Brain microvascular endothelial cell (primary cell): ENCODE measurements at regions not wholly inside any gene's neighbourhood (a gene's known extent, or its start where the extent isn't known, plus 50 kb on each side); places are given as distances from the start of the nearest gene placed in this dataset.

Experiments
- DNase-seq: peaks from one replicate; pipeline ENCODE4 v3.0.0-alpha.2; 2020
- H3K27ac ChIP-seq: fragments of 250-450 bp; sonication (Bioruptor Pico); 2 replicates; pipeline ENCODE4 v1.5.1; 2020; ENCODE audit warnings: mild to moderate bottlenecking, moderate library complexity
- H3K27me3 ChIP-seq: fragments of 250-450 bp; sonication (Bioruptor Pico); replicated peaks from 2 replicates; pipeline ENCODE4 v1.5.1; 2020; ENCODE audit warnings: mild to moderate bottlenecking
- H3K36me3 ChIP-seq: fragments of 250-450 bp; sonication (Bioruptor Pico); replicated peaks from 2 replicates; pipeline ENCODE4 v1.5.1; 2020; ENCODE audit warnings: mild to moderate bottlenecking
- H3K4me3 ChIP-seq: 2 replicates; pipeline ENCODE4 v1.5.1; 2011; ENCODE audit warnings: low read depth, mild to moderate bottlenecking, control low read depth, low read length, moderate library complexity
- CTCF ChIP-seq: IDR thresholded peaks from 2 replicates; pipeline ENCODE4 v1.5.1; 2011; ENCODE audit warnings: low read depth, mild to moderate bottlenecking, moderate library complexity, low read length, control low read depth, inconsistent platforms; ENCODE audit errors: missing control alignments
- in situ Hi-C: cut with HindIII; loops from 2 replicates; pipeline ENCODE4 v1.10.0; 2017; ENCODE audit warnings: low sequenced_read_pairs, low pct_ligation_motif_present

GRCh38 chr4:162349395-162349794 is 185.6 kb upstream of the FSTL5 start:
- in situ Hi-C loops = no loop called here
- H3K4me3 ChIP-seq = no peak overlapping the region
- no peak for TF ChIP-seq CTCF
- DNase-seq = no peak
- H3K27me3 ChIP-seq = no peaks in the 10 kb centered on the region
- H3K27ac ChIP-seq = no peak overlapping the region
- no peaks in the 10 kb centered on the region for H3K36me3 ChIP-seq

- in situ Hi-C loops = no loop called here
- H3K4me3 ChIP-seq = no peak overlapping the region
- no peak overlapping the region for H3K27ac ChIP-seq
- H3K27me3 ChIP-seq = no peaks in the 10 kb centered on the region
- no peak for DNase-seq
- no peaks in the 10 kb centered on the region for H3K36me3 ChIP-seq
- TF ChIP-seq CTCF = no peak
Observed at GRCh38 chr4:162347842-162348213, 184.0 kb upstream of the FSTL5 start.

- in situ Hi-C loops = no loop called here
- Histone ChIP-seq H3K27me3 (no peaks in the 10 kb centered on the region), H3K4me3 (no peak overlapping the region), H3K27ac (no peak overlapping the region), H3K36me3 (no peaks in the 10 kb centered on the region)
- TF ChIP-seq CTCF = no peak
- DNase-seq = no peak
Observed at GRCh38 chr4:162347156-162347841, 183.5 kb upstream of the FSTL5 start.

GRCh38 chr4:162343967-162344366 is 180.2 kb upstream of the FSTL5 start:
- in situ Hi-C loops = no loop called here
- no peak overlapping the region for H3K4me3 ChIP-seq
- TF ChIP-seq CTCF = no peak

GRCh38 chr4:162341533-162341932 is 177.7 kb upstream of the FSTL5 start:
- TF ChIP-seq CTCF = no peak
- Histone ChIP-seq H3K27me3 (no peaks in the 10 kb centered on the region), H3K27ac (no peak overlapping the region), H3K4me3 (no peak overlapping the region), H3K36me3 (no peaks in the 10 kb centered on the region)
- no peak for DNase-seq
- in situ Hi-C loops = no loop called here

More at GRCh38 chr4:162343967-162344366, 180.2 kb upstream of the FSTL5 start:
- no peaks in the 10 kb centered on the region for H3K36me3 ChIP-seq
- no peak overlapping the region for H3K27ac ChIP-seq
- no peaks in the 10 kb centered on the region for H3K27me3 ChIP-seq
- DNase-seq = no peak

- H3K27ac ChIP-seq = no peak overlapping the region
- no peaks in the 10 kb centered on the region for H3K36me3 ChIP-seq
- in situ Hi-C loops = no loop called here
- H3K27me3 ChIP-seq = no peaks in the 10 kb centered on the region
- DNase-seq = no peak
- no peak overlapping the region for H3K4me3 ChIP-seq
- no peak for TF ChIP-seq CTCF
Observed at GRCh38 chr4:162323919-162324318, 160.1 kb upstream of the FSTL5 start.
